ENCODE measurements at regions not wholly inside any gene's neighbourhood (a gene's known extent, or its start where the extent isn't known, plus 50 kb on each side); places are given as distances from the start of the nearest gene placed in this dataset.

DNA sequence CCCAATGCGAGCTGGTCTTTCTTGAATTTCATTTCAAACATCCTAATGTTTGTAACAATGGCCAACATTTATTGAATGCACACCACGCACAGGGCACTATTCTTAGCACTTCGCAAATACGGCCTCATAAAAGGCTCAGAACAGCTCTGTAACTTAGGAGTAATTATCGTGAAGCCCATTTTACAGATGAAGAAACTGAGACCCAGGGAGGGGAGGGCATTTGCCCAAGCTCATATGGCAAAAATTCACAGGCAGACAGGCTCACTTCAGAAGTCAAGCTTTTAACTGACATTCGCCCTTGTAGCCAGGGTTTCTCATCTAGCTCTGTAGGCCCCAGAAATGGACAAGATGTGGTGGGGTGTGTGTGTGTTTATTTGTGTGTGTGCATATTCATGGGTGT, 60.3 kb upstream of the TBX3 start:
- DNase-seq = no peak

GRCh38 chr12:114743799-114744198, 59.8 kb upstream of the TBX3 start:
- no peak for DNase-seq

GRCh38 chr12:114743289-114743688, 59.3 kb upstream of the TBX3 start:
- DNase-seq = no peak

- DNase-seq = no peak
Measured at GRCh38 chr12:114742363-114742762, 58.4 kb upstream of the TBX3 start.

DNA sequence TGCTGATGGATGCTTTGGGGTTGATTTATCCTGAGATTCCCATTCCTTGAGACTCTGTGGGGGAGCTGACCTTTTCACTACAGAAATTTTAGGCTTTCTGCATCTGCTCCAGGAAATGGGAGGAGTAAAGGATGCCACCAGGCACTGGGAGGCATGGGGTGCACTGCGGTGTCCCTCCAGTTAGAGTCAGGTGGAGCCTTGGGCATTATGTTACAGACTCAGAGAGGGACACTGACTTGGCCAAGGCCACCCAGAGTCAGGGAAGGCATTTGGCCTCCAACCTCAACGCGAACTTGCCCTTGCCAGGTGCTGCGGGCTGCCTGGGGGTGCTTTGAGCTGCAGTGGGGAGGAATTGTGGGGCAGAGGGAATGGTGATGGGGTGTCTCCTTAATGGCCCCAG, 58.0 kb upstream of the TBX3 start:
- no peak for DNase-seq

DNA sequence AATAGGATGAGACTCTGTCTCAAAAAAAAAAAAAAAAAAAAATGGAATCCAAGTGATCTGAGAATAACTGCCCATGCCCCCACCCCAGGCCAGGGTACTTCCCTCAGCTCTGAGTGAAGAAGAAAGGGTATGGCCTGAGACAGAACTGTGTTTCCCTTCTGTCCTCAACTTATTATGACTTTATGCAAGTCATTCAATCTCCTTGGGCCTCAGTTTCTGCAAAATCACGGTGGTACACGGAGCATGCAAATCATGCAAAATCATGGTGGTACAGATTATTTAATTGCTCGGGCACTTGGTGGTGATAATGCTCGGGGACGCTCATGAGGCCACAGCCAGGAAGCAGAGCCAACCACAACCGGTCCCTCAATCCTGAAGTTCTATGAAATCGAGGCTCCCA, 56.5 kb upstream of the TBX3 start:
- DNase-seq = no peak

DNA sequence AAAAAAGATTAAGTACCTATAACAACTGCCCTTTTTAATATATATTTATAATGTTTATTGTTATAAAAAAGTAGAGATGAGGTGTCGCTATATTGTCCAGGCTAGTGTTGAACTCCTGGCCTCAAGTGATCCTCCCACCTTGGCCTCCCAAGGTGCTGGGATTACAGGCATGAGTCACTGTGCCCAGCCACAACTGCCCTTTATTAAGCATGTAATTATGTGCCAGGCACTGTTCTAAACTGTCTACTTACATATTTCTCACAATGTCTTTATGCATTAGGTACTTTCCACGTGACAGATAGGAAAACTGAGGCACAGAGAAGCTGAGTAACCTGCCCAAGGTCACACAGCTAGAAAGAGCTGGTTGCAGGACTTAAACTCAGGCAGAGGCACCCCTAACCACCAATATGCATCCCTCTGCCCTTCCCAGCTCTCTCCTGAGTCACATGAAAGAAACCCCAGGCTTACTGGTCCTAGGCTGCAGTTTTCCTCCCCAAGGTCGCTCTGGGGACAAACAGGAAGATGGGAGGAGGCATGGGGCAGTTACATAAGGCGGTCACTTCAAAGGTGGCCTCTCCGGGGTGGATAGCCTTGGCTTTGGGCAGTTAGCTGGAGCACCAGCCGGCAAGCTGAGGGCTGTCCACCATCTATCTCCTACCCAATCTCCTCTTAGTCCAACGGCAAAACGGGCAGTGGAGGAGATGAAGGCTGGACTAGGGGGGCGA, 54.6 kb upstream of the TBX3 start:
- no peak for DNase-seq

DNA sequence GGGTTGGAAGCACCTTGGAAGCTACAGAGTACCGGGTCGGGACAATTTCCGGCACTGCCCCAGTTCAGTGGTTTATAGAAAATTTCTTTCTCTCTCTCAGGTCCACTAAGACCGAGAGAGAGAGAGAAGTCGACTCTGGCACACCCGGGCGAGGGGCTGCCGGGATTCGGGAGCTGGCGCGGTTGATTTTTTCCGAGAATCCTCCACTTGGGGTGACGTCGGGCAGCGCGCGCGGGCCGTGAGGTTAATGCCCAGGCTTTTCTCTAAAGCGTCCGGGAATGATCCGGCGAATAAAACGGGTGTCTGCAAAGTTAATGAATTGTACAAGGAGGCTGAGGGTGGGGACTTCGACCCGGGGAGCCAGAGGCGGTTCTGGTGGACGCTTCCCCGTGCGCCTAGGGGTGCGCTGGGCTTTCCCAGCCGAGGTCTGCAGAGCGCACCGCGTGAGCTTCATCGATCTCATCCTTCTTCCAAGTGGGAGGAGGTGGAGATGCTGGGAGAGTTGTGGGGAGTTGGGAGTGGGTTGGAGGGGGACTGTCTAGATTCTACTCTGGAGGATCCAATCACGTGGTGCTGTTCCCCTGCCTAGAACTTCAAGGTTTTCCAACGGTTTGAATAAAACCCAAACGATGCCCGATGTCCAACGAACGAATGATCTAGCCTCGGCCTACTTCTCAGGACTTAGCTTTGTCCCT, 51.9 kb upstream of the TBX3 start:
- DNase-seq = no peak

GRCh38 chr12:114735011-114735410, 51.0 kb upstream of the TBX3 start:
- DNase-seq = no peak

- no peak for DNase-seq
Measured at GRCh38 chr12:114733919-114734318, 49.9 kb upstream of the TBX3 start.
